Pancreas (tissue), 10 donors: ENCODE measurements at regions not wholly inside any gene's neighbourhood (a gene's known extent, or its start where the extent isn't known, plus 50 kb on each side); places are given as distances from the start of the nearest gene placed in this dataset.
A peak's percentile ranks its signal among the peaks of the same experiment; 100 is the strongest.

ENCODE experiments used
- ATAC-seq, 4 donors: fragments of 200-7000 bp; cut with Tn5 transposase; one replicate each; pipeline versions ENCODE4 v1.8.0 to v1.9.1; 2020; ENCODE audit warnings: mild to moderate bottlenecking in 4 of 4, moderate library complexity in 4 of 4
- DNase-seq, 6 donors: peaks; one replicate each; pipeline ENCODE4 v3.0.0-alpha.2; 2020
- FAIRE-seq: peaks from 2 replicates; lab custom pipeline; 2012; peaks lifted over from hg19 to GRCh38; lab: Jason Lieb, UNC
- H3K27ac ChIP-seq, 4 donors: fragments of 200-600 bp; sonication (generic); 1 replicate in 3 of 4; 2 replicates in 1 of 4; pipeline versions ENCODE4 v1.5.0 to v1.8.0; 2020
- H3K27me3 ChIP-seq, 4 donors: fragments of 200-600 bp; one replicate each; pipeline ENCODE4 v1.8.0; 2021
- H3K36me3 ChIP-seq, 3 donors: fragments of 200-600 bp; sonication (generic) in 1 of 3; one replicate each; pipeline versions ENCODE4 v1.5.0 to v1.8.0; 2020 to 2021
- H3K4me1 ChIP-seq, 3 donors: fragments of 200-600 bp; one replicate each; pipeline ENCODE4 v1.8.0; 2021
- H3K4me3 ChIP-seq, 4 donors: fragments of 200-600 bp; sonication (generic) in 2 of 4; one replicate each; pipeline versions ENCODE4 v1.5.0 to v1.8.0; 2020 to 2021
- H3K9me3 ChIP-seq, 4 donors: fragments of 200-600 bp; one replicate each; pipeline ENCODE4 v1.8.0; 2021
- WGBS, 2 donors: extraction: QIAGEN DNeasy Blood & Tissue Kit; methylation state at CpG; one replicate each; pipeline ENCODE4 v1.1.7; 2013; 5-methylcytosine and 5-hydroxymethylcytosine counted together
- intact Hi-C, 3 donors: fragments of 100-400 bp; cut with DNase I; formaldehyde crosslinking; loops; one replicate each; pipeline versions ENCODE4 v1.11.1 to v1.14.2; 2022
- TF ChIP-seq, protein P1 (sequence below), 4 donors: fragments of 200-600 bp; sonication (generic) in 3 of 4; IDR thresholded peaks; one replicate each; pipeline versions ENCODE4 v1.5.0 to v1.8.0; 2021; ENCODE audit warnings: antibody characterized with exemption in 4 of 4
- donor health status: healthy with polysubstance abuse.
- donor health status: DM: no; HTN: no; CAD: no; lungs with moderate emphysema.
- donor health status: DM: no; HTN: no; CAD: no.
- donor health status: control.
- donor health status: control.
- donor health status: Bipolar disorder and iron deficiency.
- donor health status: DM: yes; HTN: yes; CAD: no.
- donor health status: DM: no; HTN: no; CAD: no.
- donor health status: DM: no; HTN: no; CAD: no.
- donor health status: DM: yes; HTN: yes; CAD: no.

DNA sequence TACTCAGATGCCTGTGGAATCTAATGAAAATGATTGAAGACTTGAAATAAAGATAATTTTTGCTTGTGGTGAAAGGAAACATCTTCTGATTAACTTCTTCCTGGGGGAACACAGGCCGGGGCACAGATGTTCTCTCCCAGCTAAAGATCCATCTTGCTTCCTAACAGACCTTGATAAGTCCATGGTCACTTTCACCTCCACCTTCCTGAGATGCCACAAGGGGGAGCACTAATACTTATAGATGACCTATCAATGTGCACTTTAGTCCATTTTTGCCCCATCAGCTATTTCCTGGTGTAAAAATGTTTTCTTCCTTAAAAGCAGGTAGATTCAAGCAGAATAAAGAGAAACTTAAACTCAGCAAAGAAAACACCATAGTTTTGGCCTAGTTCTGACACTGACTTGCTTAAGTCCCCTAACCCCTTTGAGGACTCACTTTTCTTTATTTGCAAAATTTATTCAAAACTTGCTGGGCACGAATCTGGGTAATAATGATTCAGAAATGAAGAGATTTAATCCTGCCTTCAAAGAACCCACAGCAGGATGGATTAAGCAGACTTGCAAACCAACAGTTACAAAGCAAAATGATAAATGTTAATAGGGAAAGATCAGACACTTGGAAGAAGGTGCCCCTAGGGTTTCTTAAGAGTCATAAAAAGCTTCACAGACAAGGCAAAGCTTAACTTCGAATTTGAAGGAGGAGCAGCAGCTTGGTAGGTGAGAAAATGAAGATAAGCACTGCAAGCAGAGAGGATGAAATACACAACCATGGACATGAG lies 158.7 kb downstream of the RAB38 start:
- Histone ChIP-seq H3K9me3 (no peaks in the 10 kb centered on the region), H3K36me3 (no peaks in the 10 kb centered on the region), H3K27ac (no peak overlapping the region), H3K4me1 (no peaks in the 10 kb centered on the region), H3K4me3 (no peak overlapping the region), H3K27me3 (no peaks in the 10 kb centered on the region)
- intact Hi-C loops: no loop called here
- TF ChIP-seq, protein P1, sequence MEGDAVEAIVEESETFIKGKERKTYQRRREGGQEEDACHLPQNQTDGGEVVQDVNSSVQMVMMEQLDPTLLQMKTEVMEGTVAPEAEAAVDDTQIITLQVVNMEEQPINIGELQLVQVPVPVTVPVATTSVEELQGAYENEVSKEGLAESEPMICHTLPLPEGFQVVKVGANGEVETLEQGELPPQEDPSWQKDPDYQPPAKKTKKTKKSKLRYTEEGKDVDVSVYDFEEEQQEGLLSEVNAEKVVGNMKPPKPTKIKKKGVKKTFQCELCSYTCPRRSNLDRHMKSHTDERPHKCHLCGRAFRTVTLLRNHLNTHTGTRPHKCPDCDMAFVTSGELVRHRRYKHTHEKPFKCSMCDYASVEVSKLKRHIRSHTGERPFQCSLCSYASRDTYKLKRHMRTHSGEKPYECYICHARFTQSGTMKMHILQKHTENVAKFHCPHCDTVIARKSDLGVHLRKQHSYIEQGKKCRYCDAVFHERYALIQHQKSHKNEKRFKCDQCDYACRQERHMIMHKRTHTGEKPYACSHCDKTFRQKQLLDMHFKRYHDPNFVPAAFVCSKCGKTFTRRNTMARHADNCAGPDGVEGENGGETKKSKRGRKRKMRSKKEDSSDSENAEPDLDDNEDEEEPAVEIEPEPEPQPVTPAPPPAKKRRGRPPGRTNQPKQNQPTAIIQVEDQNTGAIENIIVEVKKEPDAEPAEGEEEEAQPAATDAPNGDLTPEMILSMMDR (IDR thresholded peaks at IDR 0.05): peak; percentile 55 to 80 (median 70)
- peak; percentile 94 to 99 (median 98) for ATAC-seq
- peak; percentile 67 for FAIRE-seq
- DNase-seq: peak in 5 of 6 donors; percentile 13 to 82 (median 70)
- 27 to 34% methylated on average over 3 of the region's 3 CpGs for WGBS, 2 donors

DNA sequence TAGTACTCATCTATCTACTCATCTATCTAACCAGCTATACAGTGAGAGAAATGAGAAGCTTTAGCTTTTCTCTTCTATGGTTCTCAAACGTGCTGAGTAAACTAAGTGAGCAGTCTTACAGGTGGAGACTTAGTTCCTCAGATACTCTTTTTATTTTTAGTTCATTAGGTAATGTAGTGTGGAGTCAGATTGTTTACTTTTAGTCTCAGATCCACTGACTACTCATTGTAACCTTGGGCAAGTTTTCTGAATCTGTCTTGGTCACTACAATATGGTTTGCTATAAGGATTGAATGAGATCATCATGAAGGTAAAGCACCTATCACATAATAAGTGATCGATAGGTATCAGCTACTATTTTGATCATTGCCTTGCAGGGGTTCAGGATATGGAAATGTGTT lies 160.1 kb downstream of the RAB38 start:
- no peak overlapping the region for H3K4me3 ChIP-seq
- intact Hi-C loops: no loop called here
- DNase-seq (no peak), ATAC-seq (peak in 3 of 4 donors; percentile 25 to 75 (median 62)), FAIRE-seq (no peak)
- no peak overlapping the region for H3K27ac ChIP-seq
- H3K4me1 ChIP-seq: no peaks in the 10 kb centered on the region
- TF ChIP-seq, protein P1 (IDR thresholded peaks at IDR 0.05): no peak
- no peaks in the 10 kb centered on the region for H3K27me3 ChIP-seq
- no peaks in the 10 kb centered on the region for H3K36me3 ChIP-seq
- H3K9me3 ChIP-seq: no peaks in the 10 kb centered on the region
- WGBS, 2 donors: 50 to 54% methylated on average over 2 of the region's 2 CpGs

DNA sequence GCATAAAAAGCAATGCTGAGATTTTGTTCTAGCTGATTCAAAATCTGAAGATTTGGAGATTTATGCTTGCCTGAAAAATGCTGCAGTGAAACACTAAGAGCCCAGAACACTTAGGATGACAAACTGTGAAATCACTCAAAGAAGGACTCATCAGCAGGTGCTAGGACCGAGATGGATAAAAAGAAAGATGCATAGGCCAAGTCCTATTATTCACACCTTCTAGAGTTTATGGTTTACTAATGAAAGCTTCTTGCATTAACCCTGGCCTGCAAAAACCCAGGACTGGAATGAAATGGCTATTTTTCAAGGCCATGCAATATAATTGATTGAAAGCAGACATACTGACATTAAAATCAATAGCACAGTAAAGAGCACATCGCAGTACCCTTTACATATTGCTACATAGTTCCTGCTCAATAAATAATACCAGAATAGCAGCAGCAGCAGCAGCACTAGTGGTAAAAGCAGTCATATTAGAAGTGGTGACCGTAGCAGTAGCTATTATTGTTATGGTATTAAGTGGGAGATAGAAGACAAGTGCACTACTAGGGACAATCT lies 161.7 kb downstream of the RAB38 start:
- Histone ChIP-seq H3K4me3 (no peak overlapping the region), H3K27me3 (no peaks in the 10 kb centered on the region), H3K36me3 (no peaks in the 10 kb centered on the region), H3K9me3 (no peaks in the 10 kb centered on the region), H3K27ac (no peak overlapping the region), H3K4me1 (no peaks in the 10 kb centered on the region)
- DNase-seq: no peak
- intact Hi-C loops: no loop called here
- 38 to 47% methylated on average over 3 of the region's 3 CpGs for WGBS, 2 donors
- FAIRE-seq: no peak
- ATAC-seq: no peak
- TF ChIP-seq, protein P1 (IDR thresholded peaks at IDR 0.05): no peak

DNA sequence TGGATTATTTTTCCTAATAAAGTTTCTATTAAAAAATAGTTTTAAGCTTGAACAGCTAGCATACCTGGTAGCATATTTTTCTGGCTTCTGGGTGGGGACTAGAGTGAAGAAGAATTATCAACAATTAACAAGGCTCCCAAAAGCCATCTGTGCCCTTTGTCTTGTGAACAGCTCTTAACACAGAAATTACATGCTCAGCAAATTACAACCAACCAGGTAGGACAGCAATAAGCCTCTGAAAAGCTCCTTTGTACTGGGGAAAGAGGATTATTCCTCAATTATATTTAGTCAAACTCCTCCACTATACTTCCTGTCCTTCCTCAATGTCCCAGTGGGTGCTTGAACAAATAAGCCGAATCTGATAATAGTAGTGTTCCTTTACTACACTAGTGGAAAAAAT lies 162.8 kb downstream of the RAB38 start:
- H3K4me3 ChIP-seq: no peak overlapping the region
- H3K9me3 ChIP-seq: no peaks in the 10 kb centered on the region
- DNase-seq (no peak), FAIRE-seq (no peak), ATAC-seq (no peak)
- H3K27me3 ChIP-seq: no peaks in the 10 kb centered on the region
- TF ChIP-seq, protein P1 (IDR thresholded peaks at IDR 0.05): no peak
- no peaks in the 10 kb centered on the region for H3K4me1 ChIP-seq
- 48 to 56% methylated on average over 1 of the region's 1 CpG for WGBS, 2 donors
- no peaks in the 10 kb centered on the region for H3K36me3 ChIP-seq
- H3K27ac ChIP-seq: no peak overlapping the region
- intact Hi-C loops: no loop called here

DNA sequence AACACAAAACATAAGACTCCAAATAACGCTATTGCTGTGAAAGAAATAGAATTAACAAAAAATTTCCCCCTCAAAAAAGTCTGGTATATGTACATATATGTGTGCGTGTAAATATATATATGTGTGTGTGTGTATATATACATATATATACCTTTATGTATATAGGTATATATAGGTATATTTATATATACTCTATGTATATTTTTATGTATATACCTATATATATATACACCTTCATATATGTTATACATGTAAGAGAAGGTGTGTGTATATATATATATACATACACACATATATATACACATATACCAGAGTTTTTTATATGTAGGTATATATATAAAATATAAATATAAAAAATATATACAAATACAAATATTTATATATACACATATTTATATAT lies 199.2 kb downstream of the RAB38 start:
- Histone ChIP-seq H3K4me3 (no peak overlapping the region), H3K9me3 (no peaks in the 10 kb centered on the region), H3K4me1 (no peaks in the 10 kb centered on the region), H3K27me3 (no peaks in the 10 kb centered on the region), H3K36me3 (no peaks in the 10 kb centered on the region), H3K27ac (no peak overlapping the region)
- intact Hi-C loops: no loop called here
- DNase-seq (no peak), ATAC-seq (no peak), FAIRE-seq (no peak)
- TF ChIP-seq, protein P1 (IDR thresholded peaks at IDR 0.05): no peak
- WGBS, 2 donors: 61 to 66% methylated on average over 2 of the region's 2 CpGs
